Activated naive CD4-positive, alpha-beta T cell treated with anti-CD3 and anti-CD28 coated beads, Interleukin-2, amount 50 U/mL, for 72 hours (primary cell): ENCODE measurements at regions not wholly inside any gene's neighbourhood (a gene's known extent, or its start where the extent isn't known, plus 50 kb on each side); places are given as distances from the start of the nearest gene placed in this dataset.
"Not testable (repeated sequence)": the region's sequence is repeated elsewhere in the genome, so short reads cannot be mapped to it uniquely, and the experiment has no call there.

ENCODE experiments used
- ATAC-seq, 2 donors: fragments of 150-1000 bp; cut with Tn5 transposase; 2 replicates each; pipeline ENCODE4 v1.10.0; 2021; ENCODE audit warnings: mild to moderate bottlenecking in 2 of 2, moderate library complexity in 2 of 2
- DNase-seq, 2 donors: peaks; one replicate each; pipeline ENCODE4 v3.0.0; 2021 to 2022; ENCODE audit warnings: low spot score in 2 of 2
- H3K27ac Mint-ChIP-seq, 2 donors: one replicate each; pipeline ENCODE4 v1.8.0; 2022; ENCODE audit warnings: mild to moderate bottlenecking in 2 of 2, mixed read lengths in 2 of 2
- H3K36me3 Mint-ChIP-seq, 2 donors: one replicate each; pipeline ENCODE4 v1.8.0; 2022; ENCODE audit warnings: mixed read lengths in 2 of 2
- H3K9me3 Mint-ChIP-seq, 2 donors: one replicate each; pipeline ENCODE4 v1.8.0; 2022; ENCODE audit warnings: mixed read lengths in 2 of 2

DNA sequence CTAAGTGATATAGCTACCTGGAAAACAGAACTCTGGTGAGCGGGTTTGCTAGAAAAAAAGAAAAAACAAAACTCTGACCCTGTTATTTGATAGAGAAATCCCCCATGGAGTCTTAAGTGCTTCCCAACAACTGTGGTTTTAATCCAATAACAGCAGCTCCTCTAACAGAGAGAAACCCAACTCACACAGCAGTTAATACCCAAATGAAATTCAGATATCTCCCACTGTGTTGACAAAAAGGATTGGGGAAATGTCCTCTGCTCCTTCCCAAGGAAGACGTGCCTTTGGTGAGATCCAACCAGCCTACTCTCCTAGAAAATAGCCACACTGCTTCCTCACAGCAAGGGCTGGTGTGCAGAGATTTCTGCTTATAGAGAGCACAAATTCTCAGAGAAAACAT, 200.4 kb upstream of the FBXL4 start:
- Mint-ChIP-seq H3K36me3 (no peaks in the 10 kb centered on the region), H3K9me3 (no peaks in the 10 kb centered on the region), H3K27ac (no peak overlapping the region)
- DNase-seq = no peak
- no peak for ATAC-seq

DNA sequence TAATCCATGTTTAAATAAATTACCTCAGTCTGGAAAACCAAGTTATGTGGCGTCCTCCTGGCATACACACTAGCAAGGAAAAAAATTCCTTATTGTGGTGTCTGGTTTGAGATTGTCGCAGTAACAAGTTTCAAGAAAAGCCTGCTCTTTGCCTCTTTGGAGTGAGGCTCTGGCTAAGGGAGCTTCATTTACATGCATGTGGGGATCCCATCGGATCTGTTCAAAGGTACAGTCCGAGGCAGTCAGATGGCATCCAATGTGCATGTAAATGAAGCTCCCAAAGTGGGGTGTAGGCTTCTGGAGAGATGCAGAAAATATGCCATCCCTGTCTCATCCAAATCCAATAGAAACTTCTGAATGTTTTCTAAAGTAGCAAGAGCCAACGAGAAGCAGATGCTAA, 199.5 kb upstream of the FBXL4 start:
- Mint-ChIP-seq H3K27ac (no peak overlapping the region), H3K36me3 (no peaks in the 10 kb centered on the region), H3K9me3 (no peaks in the 10 kb centered on the region)
- DNase-seq (no peak), ATAC-seq (no peak)

DNA sequence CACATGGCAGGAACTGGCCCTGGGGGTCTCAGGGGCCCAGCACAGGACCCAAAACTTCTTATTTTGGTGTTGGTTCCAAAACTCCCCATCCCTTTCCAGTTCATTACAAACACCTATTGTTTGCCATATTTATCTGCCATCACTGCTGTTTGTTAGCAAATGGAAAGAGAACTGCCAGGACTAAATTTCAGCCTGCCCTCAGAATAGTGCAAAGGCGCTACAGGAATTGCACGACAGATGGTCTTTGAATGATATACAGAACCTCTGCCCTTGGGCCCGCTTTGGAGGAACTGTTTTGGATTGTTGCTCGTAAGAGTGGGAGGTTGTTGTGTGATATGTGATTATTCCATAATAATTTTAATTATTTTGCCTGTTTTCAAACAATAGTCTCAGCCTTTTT, 199.0 kb upstream of the FBXL4 start:
- no peak overlapping the region for H3K27ac Mint-ChIP-seq

DNA sequence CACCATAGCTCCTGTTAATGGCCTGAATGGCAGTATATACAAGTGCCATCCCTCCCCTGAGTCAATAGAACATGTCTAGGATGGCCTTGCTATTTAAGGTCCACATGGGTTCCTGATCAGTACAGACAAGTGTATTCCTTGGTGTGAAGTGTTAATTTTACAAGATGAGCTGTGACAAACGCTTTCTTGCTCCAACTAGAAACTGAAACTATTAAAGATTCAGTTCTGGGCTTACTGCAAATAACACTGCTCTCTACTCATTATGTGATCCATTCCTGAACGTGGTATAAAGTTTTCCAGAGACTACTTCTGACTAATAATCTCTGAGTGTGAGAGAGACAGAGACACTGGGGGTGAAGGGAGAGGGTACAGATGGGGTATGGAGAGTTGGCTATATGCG, 198.0 kb upstream of the FBXL4 start:
- no peaks in the 10 kb centered on the region for H3K36me3 Mint-ChIP-seq
- no peak for DNase-seq
- no peak overlapping the region for H3K27ac Mint-ChIP-seq
- no peaks in the 10 kb centered on the region for H3K9me3 Mint-ChIP-seq
- ATAC-seq = no peak

More for the DNA sequence above, 199.0 kb upstream of the FBXL4 start:
- H3K9me3 Mint-ChIP-seq = no peaks in the 10 kb centered on the region
- ATAC-seq (no peak), DNase-seq (no peak)
- no peaks in the 10 kb centered on the region for H3K36me3 Mint-ChIP-seq

DNA sequence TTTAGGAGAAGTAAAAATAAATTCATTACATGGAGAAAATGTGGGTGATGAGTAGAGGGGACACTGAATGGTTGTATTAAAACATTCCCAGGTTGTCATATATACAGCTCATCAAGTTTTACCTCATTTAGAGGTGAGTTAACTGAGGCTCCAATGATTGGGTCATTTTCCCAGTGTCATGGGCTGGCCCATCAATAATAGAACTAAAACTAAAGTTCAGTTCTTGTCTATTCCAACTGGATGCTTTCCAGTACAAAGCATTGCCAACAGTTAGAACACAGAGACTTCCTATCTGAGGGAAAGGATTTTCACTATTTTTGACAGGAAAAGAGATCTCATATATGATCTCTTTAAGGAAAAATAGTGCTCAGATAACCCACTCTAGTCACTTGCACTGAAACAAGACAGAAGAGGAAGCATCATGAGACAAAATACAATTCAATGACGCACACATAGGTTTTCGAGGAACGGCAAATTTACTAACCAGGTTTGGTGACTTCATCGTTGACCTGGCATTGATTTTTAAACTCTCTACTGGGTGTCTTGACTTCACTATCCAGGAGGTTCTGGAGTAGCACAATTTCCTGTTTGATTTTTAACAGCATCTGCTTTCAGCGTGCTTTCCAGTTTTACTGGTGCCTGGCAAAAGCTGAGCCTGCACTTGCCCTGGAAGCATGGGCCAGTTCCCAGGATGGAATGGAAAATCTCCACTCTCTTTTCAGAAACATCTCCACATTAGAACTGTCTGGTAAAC, 195.5 kb upstream of the FBXL4 start:
- Mint-ChIP-seq H3K36me3 (no peaks in the 10 kb centered on the region), H3K27ac (no peak overlapping the region), H3K9me3 (no peaks in the 10 kb centered on the region)
- no peak for ATAC-seq
- no peak for DNase-seq

DNA sequence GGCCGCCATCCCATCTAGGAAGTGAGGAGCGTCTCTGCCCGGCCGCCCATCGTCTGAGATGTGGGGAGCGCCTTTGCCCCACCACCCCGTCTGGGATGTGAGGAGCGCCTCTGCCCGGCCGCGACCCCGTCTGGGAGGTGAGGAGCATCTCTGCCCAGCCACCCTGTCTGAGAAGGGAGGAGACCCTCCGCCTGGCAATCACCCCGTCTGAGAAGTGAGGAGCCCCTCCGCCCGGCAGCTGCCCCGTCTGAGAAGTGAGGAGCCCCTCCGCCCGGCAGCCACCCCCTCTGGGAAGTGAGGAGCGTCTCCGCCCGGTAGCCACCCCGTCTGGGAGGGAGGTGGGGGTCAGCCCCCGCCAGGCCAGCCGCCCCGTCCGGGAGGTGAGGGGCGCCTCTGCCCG, 194.2 kb upstream of the FBXL4 start:
- not testable (repeated sequence) for ATAC-seq, H3K27ac Mint-ChIP-seq, H3K36me3 Mint-ChIP-seq, DNase-seq, H3K9me3 Mint-ChIP-seq

DNA sequence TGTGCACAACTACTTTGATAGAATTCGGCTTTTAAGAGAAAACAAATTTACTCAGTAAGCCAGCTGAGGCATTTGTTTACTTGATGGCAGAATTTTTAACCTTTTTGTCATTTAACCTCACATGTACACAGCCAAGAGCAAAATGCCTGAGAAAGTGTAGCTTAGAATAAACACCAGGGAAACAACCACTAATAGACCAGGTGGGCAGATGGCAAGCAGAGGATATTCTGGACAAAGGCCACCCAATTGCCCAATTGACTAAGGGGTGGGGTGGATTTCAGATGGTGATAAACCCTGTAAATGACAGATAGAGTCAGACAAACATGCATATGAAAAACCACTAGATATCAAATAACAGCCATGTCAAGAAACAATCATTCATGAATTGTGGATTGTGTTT, 190.7 kb upstream of the FBXL4 start:
- no peaks in the 10 kb centered on the region for H3K9me3 Mint-ChIP-seq
- DNase-seq (no peak), ATAC-seq (no peak)
- H3K36me3 Mint-ChIP-seq = no peaks in the 10 kb centered on the region
- no peak overlapping the region for H3K27ac Mint-ChIP-seq

DNA sequence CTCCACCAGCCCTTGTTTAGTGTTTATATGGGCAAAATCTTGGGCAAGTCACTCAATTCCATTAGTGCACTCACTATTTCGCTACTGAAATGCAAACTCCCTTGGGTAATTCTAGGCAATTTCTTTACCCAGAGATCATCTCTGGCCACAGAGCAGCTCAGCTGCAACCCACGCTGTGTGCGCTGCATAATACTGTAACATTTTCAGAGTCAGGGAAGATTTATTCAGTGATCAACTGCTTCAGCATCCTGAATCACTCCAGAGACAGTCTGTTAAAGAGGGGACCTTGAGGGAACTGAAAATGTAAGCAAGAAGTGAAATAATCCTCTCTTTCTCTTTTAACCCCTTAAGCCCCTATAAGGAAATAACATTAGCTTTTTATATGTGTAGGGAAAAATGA, 189.6 kb upstream of the FBXL4 start:
- Mint-ChIP-seq H3K36me3 (no peaks in the 10 kb centered on the region), H3K9me3 (no peaks in the 10 kb centered on the region), H3K27ac (no peak overlapping the region)
- DNase-seq = no peak
- no peak for ATAC-seq

DNA sequence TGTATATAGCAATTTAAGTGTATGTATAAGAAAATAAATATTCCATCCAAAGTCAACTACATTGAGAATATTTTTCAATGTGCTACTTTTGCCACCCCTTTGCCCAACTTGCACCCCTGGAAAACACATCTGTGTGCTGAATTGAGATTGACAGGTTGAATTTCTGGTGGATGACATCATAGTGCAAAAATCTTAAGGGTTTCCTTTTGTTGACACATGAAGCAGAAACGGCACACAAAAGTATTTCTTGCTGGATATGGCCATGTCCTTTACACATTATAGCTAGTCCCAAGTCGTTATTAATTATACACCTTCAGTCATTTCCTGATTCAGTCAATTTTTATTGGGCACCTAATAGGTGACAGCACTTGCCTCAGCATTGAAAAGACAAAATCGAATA, 188.7 kb upstream of the FBXL4 start:
- Mint-ChIP-seq H3K36me3 (no peaks in the 10 kb centered on the region), H3K9me3 (no peaks in the 10 kb centered on the region), H3K27ac (no peak overlapping the region)
- ATAC-seq (no peak), DNase-seq (no peak)

DNA sequence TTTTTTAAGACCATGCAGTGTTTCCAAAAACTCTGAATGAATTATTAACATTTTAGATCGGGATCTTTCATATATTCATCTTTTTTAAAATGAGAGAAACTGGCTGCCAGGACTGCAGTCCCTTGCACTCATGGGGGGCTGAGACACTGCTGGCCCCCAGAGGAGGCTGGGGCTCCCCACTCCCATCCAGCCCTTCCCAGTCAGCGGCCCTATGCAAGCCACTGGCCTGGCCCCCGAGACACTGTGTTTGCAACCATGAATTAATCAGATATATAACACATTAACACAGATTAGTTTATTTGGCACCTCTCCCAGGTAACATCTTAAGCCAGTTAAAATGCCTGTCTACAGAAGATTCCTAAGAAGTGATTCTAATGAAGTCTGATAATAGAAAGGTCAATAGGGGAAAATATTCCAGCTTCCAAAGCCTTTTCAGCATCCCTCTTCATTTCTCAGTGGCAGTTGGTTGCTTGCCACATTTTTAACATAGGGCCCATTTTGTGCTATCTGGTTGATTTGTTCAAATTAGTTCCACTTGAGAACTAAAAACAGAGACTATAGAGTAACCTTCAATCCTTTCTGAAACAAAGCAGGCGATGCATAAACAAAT, 184.4 kb upstream of the FBXL4 start:
- H3K27ac Mint-ChIP-seq = no peak overlapping the region
- ATAC-seq (no peak), DNase-seq (no peak)
- H3K36me3 Mint-ChIP-seq = no peaks in the 10 kb centered on the region
- no peaks in the 10 kb centered on the region for H3K9me3 Mint-ChIP-seq

DNA sequence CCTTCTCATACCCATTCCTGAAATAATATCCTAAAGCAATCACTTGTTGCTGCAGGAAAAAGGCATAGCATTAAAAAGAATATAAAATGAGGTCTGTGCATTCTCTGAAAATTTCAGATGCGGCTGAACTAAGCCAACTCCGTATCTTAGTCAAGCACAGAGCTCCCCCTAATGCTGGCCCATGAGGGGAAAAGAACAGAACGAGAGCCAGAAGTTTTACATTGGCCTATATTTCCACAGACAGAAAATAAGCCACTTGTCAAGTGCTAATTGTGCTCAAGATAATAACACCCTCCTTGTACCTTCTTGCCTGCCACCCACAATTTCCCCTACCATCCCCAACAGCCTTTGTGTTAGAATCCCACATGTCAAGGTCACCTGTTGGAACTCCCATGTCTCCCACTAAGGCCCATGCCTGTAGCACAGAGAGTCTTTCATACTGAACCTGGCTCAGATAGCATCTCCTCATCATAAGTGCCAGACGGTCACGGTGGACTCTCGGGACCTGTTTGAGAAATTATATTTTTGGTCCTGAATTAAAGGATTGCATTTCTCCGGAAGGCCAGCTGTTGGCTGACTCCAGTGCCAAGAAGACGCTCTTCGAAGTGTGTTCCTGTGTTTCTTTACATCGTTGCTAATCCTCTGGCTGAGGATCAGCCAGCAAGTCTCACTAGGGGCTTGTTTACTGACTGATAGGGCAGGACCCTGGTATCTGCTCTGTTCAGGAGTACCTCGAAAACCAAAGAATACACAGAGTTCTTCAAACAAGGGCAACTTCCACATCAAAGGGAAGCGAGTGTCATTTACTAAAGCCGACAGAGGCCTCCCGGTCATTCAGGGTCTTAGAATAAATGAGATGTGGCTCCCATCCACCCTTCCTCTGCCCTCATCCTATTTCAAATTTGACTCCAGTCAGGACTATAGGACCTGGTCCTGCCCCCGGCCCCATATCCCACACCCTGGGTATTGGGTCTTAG, 183.4 kb upstream of the FBXL4 start:
- DNase-seq (no peak), ATAC-seq (no peak)
- Mint-ChIP-seq H3K9me3 (no peaks in the 10 kb centered on the region), H3K36me3 (no peaks in the 10 kb centered on the region), H3K27ac (peak overlapping the region in 1 of 2 donors; percentile 57)

DNA sequence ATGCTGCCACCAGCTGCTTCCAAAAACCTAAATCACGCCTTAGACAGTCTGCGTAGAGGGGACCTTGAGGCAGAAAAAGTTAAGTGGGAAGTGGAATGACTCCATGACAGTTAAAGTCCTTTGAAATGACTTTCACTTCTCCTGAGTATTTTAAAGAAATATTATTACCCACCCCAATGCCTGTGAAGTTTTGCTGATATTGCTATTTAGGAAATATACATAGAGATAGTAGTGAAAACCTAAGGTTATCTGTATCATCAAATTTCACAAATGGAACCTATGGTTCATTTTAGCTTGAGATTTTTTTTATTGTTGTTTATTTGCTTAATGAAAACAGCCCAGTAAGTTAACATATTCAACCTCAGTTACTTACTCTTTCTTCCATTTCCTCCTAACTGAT, 182.1 kb upstream of the FBXL4 start:
- Mint-ChIP-seq H3K27ac (no peak overlapping the region), H3K36me3 (no peaks in the 10 kb centered on the region), H3K9me3 (no peaks in the 10 kb centered on the region)
- DNase-seq (no peak), ATAC-seq (no peak)

DNA sequence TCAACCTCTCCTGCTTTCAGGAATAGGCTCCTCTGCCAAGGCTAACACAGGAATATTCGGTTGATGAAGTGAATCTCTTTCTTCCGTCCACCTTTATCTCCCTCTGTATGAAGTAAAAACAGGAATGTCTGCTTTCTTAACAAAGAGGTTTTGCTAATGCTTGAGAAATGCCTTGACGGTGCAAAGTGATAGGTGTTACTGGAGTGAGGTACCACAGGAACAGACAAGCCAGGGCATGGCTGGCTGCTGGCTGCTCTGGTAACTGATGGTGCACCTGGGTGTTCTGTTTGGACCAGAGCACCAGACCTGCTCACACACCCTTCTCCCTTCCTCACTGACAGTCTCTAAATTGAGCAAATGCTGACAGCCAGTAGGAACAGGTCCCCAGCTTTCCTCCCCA, 174.0 kb upstream of the FBXL4 start:
- no peak for DNase-seq
- no peak for ATAC-seq
- Mint-ChIP-seq H3K9me3 (no peaks in the 10 kb centered on the region), H3K36me3 (no peaks in the 10 kb centered on the region), H3K27ac (no peak overlapping the region)

DNA sequence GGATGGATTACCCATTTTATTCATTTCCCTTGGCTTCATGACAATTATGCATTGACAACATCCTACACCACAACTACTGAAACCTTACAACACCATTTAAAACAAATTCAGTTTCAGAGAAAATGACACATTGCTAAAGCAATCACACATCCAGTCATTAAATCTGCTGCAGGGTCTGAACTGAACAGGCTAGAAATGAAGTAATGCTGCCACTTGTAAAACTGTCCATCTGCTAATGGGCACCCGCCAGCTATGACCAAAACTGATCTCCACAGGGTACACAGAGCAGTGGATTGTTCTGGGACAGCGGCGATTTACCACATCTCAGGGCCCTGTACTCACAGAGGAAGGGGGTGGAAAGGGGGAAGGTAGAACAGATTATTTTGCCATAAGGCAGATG, 172.9 kb upstream of the FBXL4 start:
- no peak overlapping the region for H3K27ac Mint-ChIP-seq
- no peak for ATAC-seq
- no peaks in the 10 kb centered on the region for H3K36me3 Mint-ChIP-seq
- DNase-seq = no peak
- H3K9me3 Mint-ChIP-seq = no peaks in the 10 kb centered on the region

DNA sequence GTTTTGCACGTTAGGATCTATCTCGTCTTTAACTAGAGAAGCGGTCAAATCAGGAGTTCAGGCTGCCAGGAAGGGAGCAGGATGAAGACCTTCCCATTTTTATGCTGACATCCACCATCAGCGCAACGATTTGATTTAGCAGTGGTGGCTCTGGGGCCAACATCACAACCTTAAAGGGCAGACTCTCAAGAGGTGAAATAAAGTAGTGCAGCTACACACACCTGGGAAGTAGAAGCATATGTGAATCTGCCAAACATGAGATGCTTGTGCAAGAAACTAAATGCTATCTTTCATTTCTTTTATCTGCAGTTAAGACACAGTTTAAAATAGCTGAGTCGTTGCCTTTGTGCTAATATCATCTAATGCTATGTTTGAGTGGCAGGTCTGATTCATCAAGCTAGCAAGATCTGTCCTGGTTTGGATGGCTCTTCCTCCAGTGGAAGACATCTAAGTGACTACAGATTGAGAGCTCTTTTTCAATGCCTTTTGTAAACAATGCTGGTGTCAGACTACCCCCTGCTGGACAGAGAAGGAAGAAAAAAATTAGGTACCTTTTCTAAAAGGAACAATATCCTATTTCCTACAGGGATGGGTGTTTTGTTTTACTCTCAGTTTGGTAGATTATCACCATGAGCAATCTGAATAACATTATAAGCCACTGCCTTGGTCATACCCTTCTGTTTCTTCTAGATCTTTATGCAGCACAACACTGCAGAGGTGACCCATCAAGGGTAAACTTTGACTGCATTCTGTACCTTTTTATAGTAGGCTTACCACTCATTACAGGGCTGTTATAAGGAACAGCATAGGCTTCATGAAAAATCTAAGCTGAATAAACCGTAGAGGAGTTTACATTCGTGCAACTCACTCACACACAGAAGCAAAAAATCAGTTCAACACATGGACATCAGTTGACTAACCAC, 171.6 kb upstream of the FBXL4 start:
- DNase-seq = peak in 1 of 2 donors; percentile 28
- Mint-ChIP-seq H3K36me3 (no peaks in the 10 kb centered on the region), H3K9me3 (no peaks in the 10 kb centered on the region), H3K27ac (no peak overlapping the region)
- no peak for ATAC-seq

DNA sequence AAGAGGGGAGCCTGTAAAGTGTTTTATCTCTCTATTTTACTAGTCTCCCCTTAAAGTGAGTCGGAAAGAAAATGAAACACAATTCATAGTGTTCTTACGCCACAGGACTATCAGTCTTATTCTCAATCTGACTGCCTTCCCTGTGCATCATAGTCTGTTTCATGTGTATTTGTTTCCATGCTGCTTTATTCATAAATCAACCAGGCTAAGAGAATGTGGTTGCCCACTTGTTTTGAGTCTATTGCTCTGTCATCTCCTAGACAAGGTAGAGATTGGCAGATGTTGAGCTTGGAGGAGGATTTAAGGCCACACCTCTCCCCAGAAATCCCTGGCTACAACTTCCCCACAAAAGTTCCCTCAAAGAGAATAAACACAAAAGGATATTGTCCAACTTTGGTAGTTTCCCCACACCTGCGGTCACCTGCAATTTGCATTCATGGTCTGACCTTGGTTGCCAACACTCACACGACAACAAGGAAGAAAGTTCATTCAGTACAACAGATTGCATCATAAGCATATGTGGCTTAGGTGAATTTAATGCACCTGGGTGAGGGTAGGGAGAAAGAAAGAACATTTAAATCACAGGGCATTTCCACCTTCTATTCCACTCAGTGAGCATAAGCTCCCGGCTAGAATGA, 167.1 kb upstream of the FBXL4 start:
- Mint-ChIP-seq H3K9me3 (no peaks in the 10 kb centered on the region), H3K27ac (no peak overlapping the region), H3K36me3 (no peaks in the 10 kb centered on the region)
- no peak for DNase-seq
- ATAC-seq = peak; percentile 24 to 97
